ENCODE measurements at regions not wholly inside any gene's neighbourhood (a gene's known extent, or its start where the extent isn't known, plus 50 kb on each side); places are given as distances from the start of the nearest gene placed in this dataset.

GRCh38 chr10:58968389-58968755, 208.1 kb upstream of the PHYHIPL start:
- Histone ChIP-seq H3K9me3 (no peaks in the 10 kb centered on the region), H3K36me3 (ENCODE audit: low read depth) (no peaks in the 10 kb centered on the region), H3K4me1 (ENCODE audit: low read depth) (no peaks in the 10 kb centered on the region), H3K4me3 (no peak overlapping the region)
- intact Hi-C loops (cut with DNase I, micrococcal nuclease), result no loop called here
- no peak for DNase-seq
- TF ChIP-seq CTCF (IDR thresholded peaks at IDR 0.05), result no peak
- no peak for ATAC-seq

- H3K4me3 ChIP-seq, result no peak overlapping the region
- no peaks in the 10 kb centered on the region for H3K36me3 ChIP-seq (ENCODE audit: low read depth)
- H3K4me1 ChIP-seq (ENCODE audit: low read depth), result no peaks in the 10 kb centered on the region
- ATAC-seq (no peak), DNase-seq (no peak)
- no peak for TF ChIP-seq CTCF (IDR thresholded peaks at IDR 0.05)
- H3K9me3 ChIP-seq, result no peaks in the 10 kb centered on the region
- intact Hi-C loops (cut with DNase I, micrococcal nuclease), result no loop called here
These were observed 206.9 kb upstream of the PHYHIPL start for GRCh38 chr10:58969576-58969975.

- H3K4me3 ChIP-seq, result no peak overlapping the region
- no peak for TF ChIP-seq CTCF (IDR thresholded peaks at IDR 0.05)
- DNase-seq, result no peak
- intact Hi-C loops (cut with DNase I, micrococcal nuclease), result no loop called here
- H3K36me3 ChIP-seq (ENCODE audit: low read depth), result no peaks in the 10 kb centered on the region
- H3K9me3 ChIP-seq, result no peaks in the 10 kb centered on the region
- no peaks in the 10 kb centered on the region for H3K4me1 ChIP-seq (ENCODE audit: low read depth)
- ATAC-seq, result no peak
These were observed 206.1 kb upstream of the PHYHIPL start for GRCh38 chr10:58970160-58970915.

- Histone ChIP-seq H3K9me3 (no peaks in the 10 kb centered on the region), H3K4me1 (ENCODE audit: low read depth) (no peaks in the 10 kb centered on the region), H3K4me3 (no peak overlapping the region), H3K36me3 (ENCODE audit: low read depth) (no peaks in the 10 kb centered on the region)
- DNase-seq (no peak), ATAC-seq (no peak)
- intact Hi-C loops (cut with DNase I, micrococcal nuclease), result no loop called here
- no peak for TF ChIP-seq CTCF (IDR thresholded peaks at IDR 0.05)
These were observed 205.2 kb upstream of the PHYHIPL start for GRCh38 chr10:58971211-58971610.

- TF ChIP-seq CTCF (IDR thresholded peaks at IDR 0.05), result no peak
- ATAC-seq, result no peak
- H3K9me3 ChIP-seq, result no peaks in the 10 kb centered on the region
- no peak overlapping the region for H3K4me3 ChIP-seq
- H3K4me1 ChIP-seq (ENCODE audit: low read depth), result no peaks in the 10 kb centered on the region
- intact Hi-C loops (cut with DNase I, micrococcal nuclease), result no loop called here
- DNase-seq, result no peak
- H3K36me3 ChIP-seq (ENCODE audit: low read depth), result no peaks in the 10 kb centered on the region
These were observed 204.5 kb upstream of the PHYHIPL start for GRCh38 chr10:58971796-58972491.
